Lower leg skin (tissue), 3 donors: ENCODE measurements at regions not wholly inside any gene's neighbourhood (a gene's known extent, or its start where the extent isn't known, plus 50 kb on each side); places are given as distances from the start of the nearest gene placed in this dataset.

Experiments
- CTCF ChIP-seq, 3 donors: fragments of 450-650 bp; IDR thresholded peaks; one replicate each; pipeline ENCODE4 v1.5.1; 2016; ENCODE audit warnings: antibody characterized with exemption in 3 of 3, mild to moderate bottlenecking in 3 of 3, moderate library complexity in 2 of 3
- POLR2A ChIP-seq, 2 donors: fragments of 450-650 bp; IDR thresholded peaks; one replicate each; pipeline ENCODE4 v1.6.1; 2016 to 2017; ENCODE audit warnings: antibody characterized with exemption in 2 of 2, mild to moderate bottlenecking in 1 of 2, moderate library complexity in 1 of 2

GRCh38 chr11:109062445-109062844 is 359.5 kb upstream of the C11orf87 start:
- no peak for TF ChIP-seq CTCF (IDR thresholded peaks at IDR 0.05)
- TF ChIP-seq POLR2A (IDR thresholded peaks at IDR 0.05), result no peak
